Sigmoid colon (tissue), 4 donors: ENCODE measurements at regions not wholly inside any gene's neighbourhood (a gene's known extent, or its start where the extent isn't known, plus 50 kb on each side); places are given as distances from the start of the nearest gene placed in this dataset.

Experiments
- EP300 ChIP-seq, 4 donors: sonication (generic); formaldehyde crosslinking; IDR thresholded peaks; one replicate each; pipeline ENCODE4 v1.6.1; 2017; ENCODE audit warnings: antibody characterized with exemption in 4 of 4
- POLR2A ChIP-seq, 2 donors: fragments of 450-650 bp; IDR thresholded peaks; one replicate each; pipeline ENCODE4 v1.6.1; 2016; ENCODE audit warnings: antibody characterized with exemption in 2 of 2, mild to moderate bottlenecking in 2 of 2, moderate library complexity in 2 of 2
- POLR2AphosphoS5 ChIP-seq, 4 donors: sonication (generic); formaldehyde crosslinking; IDR thresholded peaks; one replicate each; pipeline ENCODE4 v1.6.1; 2017; ENCODE audit warnings: antibody characterized with exemption in 4 of 4
- TF ChIP-seq, protein P1 (sequence below), 4 experiments: fragments of 450-650 bp in 3 of 4; fragments of 200-600 bp in 1 of 4; IDR thresholded peaks; one replicate each; pipeline ENCODE4 v1.5.1; 2016 to 2019; ENCODE audit warnings: antibody characterized with exemption in 4 of 4, mild to moderate bottlenecking in 3 of 4, moderate library complexity in 2 of 4

DNA sequence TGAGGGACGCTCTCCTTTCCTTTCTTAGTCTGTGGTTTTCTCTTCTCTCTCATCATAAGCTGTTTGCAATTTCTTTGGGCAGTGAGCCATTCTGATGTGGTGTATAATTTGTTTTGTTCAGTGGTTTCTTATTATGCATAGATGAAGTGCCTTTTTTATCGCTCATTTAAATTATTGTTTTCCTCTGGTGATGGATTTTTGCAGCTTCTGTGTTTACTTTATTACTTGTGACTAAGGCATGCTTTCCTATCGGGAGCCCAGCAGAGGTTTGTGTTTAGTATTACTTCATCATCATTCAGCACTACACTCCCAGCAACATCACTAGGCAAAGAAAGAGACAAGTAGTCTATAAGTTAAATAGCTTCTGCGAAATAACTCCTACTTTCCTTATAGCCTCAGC, 586.6 kb upstream of the NOVA1 start:
- TF ChIP-seq, protein P1, sequence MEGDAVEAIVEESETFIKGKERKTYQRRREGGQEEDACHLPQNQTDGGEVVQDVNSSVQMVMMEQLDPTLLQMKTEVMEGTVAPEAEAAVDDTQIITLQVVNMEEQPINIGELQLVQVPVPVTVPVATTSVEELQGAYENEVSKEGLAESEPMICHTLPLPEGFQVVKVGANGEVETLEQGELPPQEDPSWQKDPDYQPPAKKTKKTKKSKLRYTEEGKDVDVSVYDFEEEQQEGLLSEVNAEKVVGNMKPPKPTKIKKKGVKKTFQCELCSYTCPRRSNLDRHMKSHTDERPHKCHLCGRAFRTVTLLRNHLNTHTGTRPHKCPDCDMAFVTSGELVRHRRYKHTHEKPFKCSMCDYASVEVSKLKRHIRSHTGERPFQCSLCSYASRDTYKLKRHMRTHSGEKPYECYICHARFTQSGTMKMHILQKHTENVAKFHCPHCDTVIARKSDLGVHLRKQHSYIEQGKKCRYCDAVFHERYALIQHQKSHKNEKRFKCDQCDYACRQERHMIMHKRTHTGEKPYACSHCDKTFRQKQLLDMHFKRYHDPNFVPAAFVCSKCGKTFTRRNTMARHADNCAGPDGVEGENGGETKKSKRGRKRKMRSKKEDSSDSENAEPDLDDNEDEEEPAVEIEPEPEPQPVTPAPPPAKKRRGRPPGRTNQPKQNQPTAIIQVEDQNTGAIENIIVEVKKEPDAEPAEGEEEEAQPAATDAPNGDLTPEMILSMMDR (IDR thresholded peaks at IDR 0.05) = no peak
- TF ChIP-seq POLR2A (IDR thresholded peaks at IDR 0.05) = no peak
- TF ChIP-seq EP300 (IDR thresholded peaks at IDR 0.05) = no peak
- no peak for TF ChIP-seq POLR2AphosphoS5 (IDR thresholded peaks at IDR 0.05)
